T-helper 17 cell (primary cell): ENCODE measurements at regions not wholly inside any gene's neighbourhood (a gene's known extent, or its start where the extent isn't known, plus 50 kb on each side); places are given as distances from the start of the nearest gene placed in this dataset.
A peak's percentile ranks its signal among the peaks of the same experiment; 100 is the strongest.
"Not testable (repeated sequence)": the region's sequence is repeated elsewhere in the genome, so short reads cannot be mapped to it uniquely, and the experiment has no call there.

Source experiments
- ATAC-seq: fragments of 150-1000 bp; cut with Tn5 transposase; 2 replicates; pipeline ENCODE4 v1.10.0; 2021; ENCODE audit warnings: mild to moderate bottlenecking, moderate library complexity
- DNase-seq, 3 donors: peaks; one replicate each; pipeline versions ENCODE4 v3.0.0 to v3.0.0-alpha.2; 2020 to 2021
- H3K9me3 ChIP-seq: one replicate; pipeline ENCODE4 v1.7.0; 2013; ENCODE audit warnings: low read length, mild to moderate bottlenecking; ENCODE audit not compliant: control insufficient read depth, poor library complexity, severe bottlenecking
- H3K27ac Mint-ChIP-seq: one replicate; pipeline ENCODE4 v1.8.0; 2022; ENCODE audit warnings: mild to moderate bottlenecking, moderate library complexity, mixed read lengths
- H3K27me3 Mint-ChIP-seq: one replicate; pipeline ENCODE4 v1.8.0; 2022; ENCODE audit warnings: mixed read lengths
- H3K36me3 Mint-ChIP-seq: one replicate; pipeline ENCODE4 v1.8.0; 2022; ENCODE audit warnings: low read depth, mixed read lengths
- H3K4me1 Mint-ChIP-seq: one replicate; pipeline ENCODE4 v1.8.0; 2022; ENCODE audit warnings: mild to moderate bottlenecking, mixed read lengths
- H3K4me3 Mint-ChIP-seq: one replicate; pipeline ENCODE4 v1.8.0; 2022; ENCODE audit warnings: mild to moderate bottlenecking, moderate library complexity, mixed read lengths

DNA sequence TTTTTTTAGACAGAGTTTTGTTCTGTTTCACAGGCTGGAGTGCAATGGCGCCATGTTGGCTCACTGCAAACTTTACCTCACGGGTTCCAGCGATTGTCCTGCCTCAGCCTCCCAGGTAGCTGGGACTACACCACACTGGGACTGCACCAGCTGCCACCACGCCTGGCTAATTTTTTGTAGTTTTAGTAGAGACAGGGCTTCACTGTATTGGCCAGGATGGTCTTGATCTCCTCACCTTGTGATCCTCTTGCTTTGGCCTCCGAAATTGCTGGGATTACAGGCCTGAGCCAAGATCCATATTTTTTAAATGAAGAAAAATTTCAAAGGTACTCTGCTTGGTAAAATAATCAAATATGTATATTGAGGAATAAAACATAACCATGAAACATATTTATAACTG, 195.8 kb upstream of the TPTE start:
- not testable (repeated sequence) for H3K27me3 Mint-ChIP-seq, H3K4me3 Mint-ChIP-seq, H3K4me1 Mint-ChIP-seq, H3K36me3 Mint-ChIP-seq, DNase-seq, H3K9me3 ChIP-seq, H3K27ac Mint-ChIP-seq
- ATAC-seq, result peak; percentile 66

- not testable (repeated sequence) for ATAC-seq, H3K9me3 ChIP-seq, H3K4me3 Mint-ChIP-seq, H3K36me3 Mint-ChIP-seq, DNase-seq, H3K27ac Mint-ChIP-seq, H3K4me1 Mint-ChIP-seq, H3K27me3 Mint-ChIP-seq
Observed at GRCh38 chr21:10326146-10326545, 195.2 kb upstream of the TPTE start.

GRCh38 chr21:10328646-10329045, 192.7 kb upstream of the TPTE start:
- not testable (repeated sequence) for H3K4me3 Mint-ChIP-seq, H3K27ac Mint-ChIP-seq, DNase-seq, H3K27me3 Mint-ChIP-seq, H3K4me1 Mint-ChIP-seq, H3K36me3 Mint-ChIP-seq
- ATAC-seq, result peak; percentile 8
- H3K9me3 ChIP-seq, result peaks cover 11% of the 10 kb centered on the region

DNA sequence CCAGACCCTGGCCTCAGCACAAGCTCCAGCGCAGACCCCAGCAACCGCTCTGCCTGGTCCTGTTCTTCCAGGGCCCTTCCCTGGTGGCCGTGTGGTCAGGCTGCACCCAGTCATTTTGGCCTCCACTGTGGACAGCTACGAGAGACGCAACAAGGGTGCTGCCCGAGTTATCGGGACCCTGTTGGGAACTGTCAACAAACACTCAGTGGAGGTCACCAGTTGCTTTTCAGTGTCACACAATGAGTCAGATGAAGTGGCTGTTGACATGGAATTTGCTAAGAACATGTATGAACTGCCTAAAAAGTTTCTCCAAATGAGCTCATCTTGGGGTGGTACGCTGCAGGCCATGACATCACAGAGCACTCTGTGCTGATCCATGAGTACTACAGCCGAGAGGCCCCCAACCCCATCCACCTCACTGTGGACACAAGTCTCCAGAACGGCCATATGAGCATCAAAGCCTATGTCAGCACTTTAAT, 190.7 kb upstream of the TPTE start:
- not testable (repeated sequence) for H3K27ac Mint-ChIP-seq, H3K27me3 Mint-ChIP-seq, DNase-seq, H3K36me3 Mint-ChIP-seq, H3K4me3 Mint-ChIP-seq, H3K4me1 Mint-ChIP-seq
- H3K9me3 ChIP-seq, result peaks cover 11% of the 10 kb centered on the region
- ATAC-seq, result peak; percentile 34

- H3K4me3 Mint-ChIP-seq, H3K36me3 Mint-ChIP-seq, DNase-seq, H3K4me1 Mint-ChIP-seq, H3K27me3 Mint-ChIP-seq, H3K27ac Mint-ChIP-seq: not testable (repeated sequence)
- H3K9me3 ChIP-seq, result peaks cover 11% of the 10 kb centered on the region
- peak; percentile 12 for ATAC-seq
Observed at GRCh38 chr21:10331134-10331533, 190.2 kb upstream of the TPTE start.

DNA sequence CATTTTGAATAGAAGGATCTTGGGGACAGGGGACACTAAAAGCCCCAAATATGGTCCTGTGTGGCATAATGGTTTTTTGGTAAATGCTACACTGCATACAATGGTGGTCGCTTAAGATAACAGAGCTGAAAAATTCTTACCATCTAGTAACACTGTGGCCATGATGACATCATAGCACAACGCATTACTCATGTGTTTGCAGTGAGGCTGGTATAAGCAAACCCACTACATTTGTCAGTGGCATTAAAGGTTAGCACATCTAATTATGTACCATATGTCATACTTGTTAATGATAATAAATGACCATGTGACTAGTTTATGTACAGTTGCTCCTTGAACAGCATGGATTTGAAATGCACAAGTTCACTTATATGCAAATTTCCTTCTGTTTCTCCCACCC, 188.4 kb upstream of the TPTE start:
- ATAC-seq, result peak; percentile 16
- not testable (repeated sequence) for H3K27me3 Mint-ChIP-seq, DNase-seq, H3K4me1 Mint-ChIP-seq, H3K9me3 ChIP-seq, H3K27ac Mint-ChIP-seq, H3K4me3 Mint-ChIP-seq, H3K36me3 Mint-ChIP-seq

DNA sequence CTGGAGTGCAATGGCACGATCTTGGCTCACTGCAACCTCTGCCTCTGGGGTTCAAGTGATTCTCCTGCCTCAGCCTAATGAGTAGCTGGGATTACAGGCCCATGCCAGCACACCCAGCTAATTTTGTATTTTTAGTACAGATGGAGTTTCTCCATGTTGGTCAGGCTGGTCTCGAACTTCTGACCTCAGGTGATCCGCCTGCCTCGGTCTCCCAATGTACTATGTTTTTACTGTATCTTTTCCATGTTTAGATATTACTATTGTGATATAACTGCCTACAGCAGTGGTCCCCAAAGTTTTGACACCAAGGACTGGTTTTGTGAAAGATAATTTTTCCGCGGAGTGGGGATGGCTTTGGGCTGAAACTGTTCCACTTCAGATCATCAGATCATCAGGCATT, 187.0 kb upstream of the TPTE start:
- not testable (repeated sequence) for H3K27ac Mint-ChIP-seq, DNase-seq, ATAC-seq, H3K36me3 Mint-ChIP-seq, H3K27me3 Mint-ChIP-seq, H3K4me3 Mint-ChIP-seq, H3K4me1 Mint-ChIP-seq
- H3K9me3 ChIP-seq, result peaks cover 10% of the 10 kb centered on the region

DNA sequence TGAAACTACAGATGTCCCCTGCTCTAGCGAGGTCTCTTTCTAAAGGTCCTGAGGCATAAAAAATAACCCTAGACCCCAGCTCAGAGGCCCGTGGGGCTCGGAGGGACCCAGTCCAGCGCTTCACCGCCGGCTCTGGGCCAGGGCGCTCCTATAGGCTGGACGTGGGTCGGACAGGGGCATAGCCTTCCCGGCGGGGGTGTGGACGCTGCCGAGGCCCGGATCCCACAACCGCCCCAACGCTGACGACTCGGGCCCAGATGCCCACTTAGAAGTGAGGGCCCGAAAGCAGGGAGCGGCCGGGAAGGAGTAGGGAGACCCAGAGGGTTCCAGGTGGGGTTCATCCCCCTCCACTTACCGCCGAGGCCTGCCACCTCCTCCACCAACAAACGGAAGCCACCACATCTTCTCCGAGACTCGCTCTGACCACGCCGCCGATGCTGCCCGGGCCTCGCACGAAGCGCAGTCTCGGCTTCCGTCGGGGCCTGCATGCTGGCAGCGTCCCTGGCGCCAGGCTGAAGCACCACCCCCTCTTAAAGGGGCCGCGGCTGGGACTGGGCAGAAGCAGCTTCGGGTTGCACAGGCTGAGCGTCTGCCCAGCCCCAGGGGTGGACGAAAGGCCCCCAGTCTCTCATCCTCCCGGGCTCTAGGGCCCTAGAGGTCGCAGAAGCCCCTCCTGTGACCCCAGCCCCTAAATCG, 179.0 kb upstream of the TPTE start:
- H3K4me1 Mint-ChIP-seq, H3K4me3 Mint-ChIP-seq, H3K27me3 Mint-ChIP-seq, H3K27ac Mint-ChIP-seq, H3K36me3 Mint-ChIP-seq, H3K9me3 ChIP-seq, DNase-seq: not testable (repeated sequence)
- peak; percentile 54 for ATAC-seq

GRCh38 chr21:10343146-10343935, 178.0 kb upstream of the TPTE start:
- not testable (repeated sequence) for H3K27ac Mint-ChIP-seq, H3K9me3 ChIP-seq, H3K4me1 Mint-ChIP-seq, H3K4me3 Mint-ChIP-seq, DNase-seq, H3K27me3 Mint-ChIP-seq, H3K36me3 Mint-ChIP-seq, ATAC-seq

- not testable (repeated sequence) for DNase-seq, ATAC-seq, H3K36me3 Mint-ChIP-seq, H3K4me1 Mint-ChIP-seq, H3K27me3 Mint-ChIP-seq, H3K9me3 ChIP-seq, H3K4me3 Mint-ChIP-seq, H3K27ac Mint-ChIP-seq
Observed at GRCh38 chr21:10344266-10344665, 177.1 kb upstream of the TPTE start.

- DNase-seq, H3K27ac Mint-ChIP-seq, H3K36me3 Mint-ChIP-seq, H3K9me3 ChIP-seq, H3K4me3 Mint-ChIP-seq, H3K27me3 Mint-ChIP-seq, H3K4me1 Mint-ChIP-seq: not testable (repeated sequence)
- peak; percentile 11 for ATAC-seq
Observed at GRCh38 chr21:10345178-10345612, 176.2 kb upstream of the TPTE start.

GRCh38 chr21:10346249-10346648, 175.1 kb upstream of the TPTE start:
- ATAC-seq, DNase-seq, H3K27ac Mint-ChIP-seq, H3K4me1 Mint-ChIP-seq, H3K36me3 Mint-ChIP-seq, H3K4me3 Mint-ChIP-seq, H3K27me3 Mint-ChIP-seq, H3K9me3 ChIP-seq: not testable (repeated sequence)

DNA sequence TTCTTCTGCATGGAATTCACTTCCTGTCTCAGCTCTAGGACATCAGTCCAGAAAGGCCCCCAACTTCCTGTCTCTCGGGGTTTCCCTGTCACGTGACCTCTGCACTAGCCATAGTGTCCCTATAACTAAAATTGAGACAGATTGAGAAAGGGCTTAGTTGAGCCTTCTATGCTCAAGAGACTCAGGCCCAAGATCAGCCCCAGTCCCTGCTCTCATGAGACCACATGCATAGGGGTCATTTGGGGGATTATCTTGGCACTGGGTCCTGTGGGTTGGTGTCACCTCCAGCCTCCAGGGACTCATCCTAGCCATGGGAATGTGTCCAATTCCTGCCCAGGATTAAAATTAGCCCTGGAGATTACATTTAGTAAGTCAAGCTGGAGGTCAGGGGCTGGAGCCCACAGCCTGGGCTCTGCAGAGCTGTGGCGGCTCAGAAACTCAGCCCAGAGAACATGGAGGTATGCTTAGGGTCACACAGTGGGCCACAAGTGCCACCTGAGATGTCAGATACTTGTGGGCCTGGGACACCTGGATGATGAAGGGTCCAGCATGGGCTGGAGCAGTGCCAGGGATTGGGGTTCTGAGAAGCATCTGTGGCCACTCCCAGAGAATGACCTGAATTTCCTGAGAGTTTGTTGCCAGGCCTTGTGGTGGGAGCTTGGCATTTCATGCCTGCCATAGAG, 174.3 kb upstream of the TPTE start:
- not testable (repeated sequence) for DNase-seq, H3K27me3 Mint-ChIP-seq, H3K4me3 Mint-ChIP-seq, H3K27ac Mint-ChIP-seq, ATAC-seq, H3K4me1 Mint-ChIP-seq, H3K9me3 ChIP-seq, H3K36me3 Mint-ChIP-seq
